Astrocyte (in vitro differentiated cells and primary cell): ENCODE measurements at regions not wholly inside any gene's neighbourhood (a gene's known extent, or its start where the extent isn't known, plus 50 kb on each side); places are given as distances from the start of the nearest gene placed in this dataset.

Experiments
- DNase-seq: peaks from one replicate; pipeline ENCODE4 v3.0.0-alpha.2; 2010; ENCODE audit warnings: low read depth
- FAIRE-seq: peaks from 2 replicates; lab custom pipeline; 2011; peaks lifted over from hg19 to GRCh38; lab: Jason Lieb, UNC
- H2AFZ ChIP-seq: 2 replicates; pipeline ENCODE4 v1.6.0; 2012; ENCODE audit warnings: low read depth, low read length, inconsistent platforms
- H3K27ac ChIP-seq: 2 replicates; pipeline ENCODE4 v1.5.1; 2011; ENCODE audit warnings: low read depth, low read length, inconsistent platforms
- H3K27me3 ChIP-seq: 2 replicates; pipeline ENCODE4 v1.6.0; 2011; ENCODE audit warnings: low read length, inconsistent platforms; ENCODE audit not compliant: insufficient read depth
- H3K36me3 ChIP-seq: 2 replicates; pipeline ENCODE4 v1.5.1; 2011; ENCODE audit warnings: low read length, inconsistent platforms; ENCODE audit not compliant: insufficient read depth
- H3K4me1 ChIP-seq: 2 replicates; pipeline ENCODE4 v1.5.1; 2011; ENCODE audit warnings: low read length, inconsistent platforms; ENCODE audit not compliant: insufficient read depth
- H3K4me2 ChIP-seq: 2 replicates; pipeline ENCODE4 v1.6.0; 2012; ENCODE audit warnings: low read length, inconsistent platforms
- H3K4me3 ChIP-seq: 2 replicates; pipeline ENCODE4 v1.5.1; 2011; ENCODE audit warnings: low read depth, mild to moderate bottlenecking, low read length, inconsistent platforms; ENCODE audit not compliant: insufficient read depth
- H3K79me2 ChIP-seq: 2 replicates; pipeline ENCODE4 v1.6.0; 2012; ENCODE audit warnings: mild to moderate bottlenecking, low read length, inconsistent platforms; ENCODE audit not compliant: insufficient read depth
- H3K9ac ChIP-seq: 2 replicates; pipeline ENCODE4 v1.6.0; 2012; ENCODE audit warnings: mild to moderate bottlenecking, low read length, inconsistent platforms
- H3K9me3 ChIP-seq: 2 replicates; pipeline ENCODE4 v1.5.1; 2012; ENCODE audit warnings: low read depth, mild to moderate bottlenecking, low read length, inconsistent platforms; ENCODE audit not compliant: insufficient read depth
- H4K20me1 ChIP-seq: 2 replicates; pipeline ENCODE4 v1.6.0; 2012; ENCODE audit warnings: low read length, inconsistent platforms; ENCODE audit not compliant: insufficient read depth
- H3K27ac Mint-ChIP-seq: one replicate; pipeline ENCODE4 v1.8.0; 2021; ENCODE audit warnings: mild to moderate bottlenecking, mixed read lengths; ENCODE audit not compliant: unreplicated experiment
- H3K27me3 Mint-ChIP-seq: one replicate; pipeline ENCODE4 v1.8.0; 2021; ENCODE audit warnings: low read depth, mixed read lengths; ENCODE audit not compliant: unreplicated experiment
- H3K36me3 Mint-ChIP-seq: one replicate; pipeline ENCODE4 v1.8.0; 2021; ENCODE audit warnings: low read depth, mixed read lengths; ENCODE audit not compliant: unreplicated experiment
- H3K4me1 Mint-ChIP-seq: one replicate; pipeline ENCODE4 v1.8.0; 2021; ENCODE audit warnings: low read depth, mixed read lengths; ENCODE audit not compliant: unreplicated experiment
- H3K4me3 Mint-ChIP-seq: one replicate; pipeline ENCODE4 v1.8.0; 2021; ENCODE audit warnings: mild to moderate bottlenecking, moderate library complexity, mixed read lengths; ENCODE audit not compliant: unreplicated experiment
- H3K9me3 Mint-ChIP-seq: one replicate; pipeline ENCODE4 v1.8.0; 2021; ENCODE audit warnings: mild to moderate bottlenecking, mixed read lengths; ENCODE audit not compliant: unreplicated experiment
- CTCF ChIP-seq: IDR thresholded peaks from 2 replicates; pipeline ENCODE4 v1.5.1; 2011; ENCODE audit warnings: low read depth, mild to moderate bottlenecking, inconsistent platforms, low read length, moderate library complexity; ENCODE audit not compliant: insufficient read depth
- EZH2 ChIP-seq: IDR thresholded peaks from 2 replicates; pipeline ENCODE4 v1.6.1; 2012; ENCODE audit warnings: mild to moderate bottlenecking, low read length, inconsistent platforms; ENCODE audit not compliant: insufficient read depth

- Histone ChIP-seq H3K4me2 (no peak overlapping the region), H3K4me1 (no peaks in the 10 kb centered on the region), H3K27me3 (no peaks in the 10 kb centered on the region), H2AFZ (no peak overlapping the region), H3K79me2 (no peaks in the 10 kb centered on the region), H3K4me3 (no peak overlapping the region), H3K9me3 (peaks cover 7% of the 10 kb centered on the region), H3K36me3 (no peaks in the 10 kb centered on the region), H3K27ac (no peak overlapping the region), H3K9ac (no peak overlapping the region), H4K20me1 (no peaks in the 10 kb centered on the region)
- Mint-ChIP-seq H3K4me3 (no peak overlapping the region), H3K27me3 (peaks cover 7% of the 10 kb centered on the region), H3K36me3 (no peaks in the 10 kb centered on the region), H3K4me1 (no peaks in the 10 kb centered on the region), H3K9me3 (peaks cover 8% of the 10 kb centered on the region), H3K27ac (no peak overlapping the region)
- TF ChIP-seq CTCF = no peak
- no peak for TF ChIP-seq EZH2
- FAIRE-seq (no peak), DNase-seq (no peak)
Observed at GRCh38 chr2:2922156-2922555, 455.5 kb downstream of the EIPR1 start.

GRCh38 chr2:2921011-2921720 lies 456.5 kb downstream of the EIPR1 start:
- no peak for FAIRE-seq
- no peak overlapping the region for H2AFZ ChIP-seq
- TF ChIP-seq CTCF = no peak
- no peak for TF ChIP-seq EZH2
- peaks cover 7% of the 10 kb centered on the region for H3K9me3 ChIP-seq
- no peak for DNase-seq
- no peak overlapping the region for H3K27ac ChIP-seq
- Mint-ChIP-seq H3K27ac (no peak overlapping the region), H3K4me1 (no peaks in the 10 kb centered on the region), H3K9me3 (peaks cover 8% of the 10 kb centered on the region), H3K36me3 (no peaks in the 10 kb centered on the region), H3K27me3 (peaks cover 7% of the 10 kb centered on the region), H3K4me3 (no peak overlapping the region)
- no peaks in the 10 kb centered on the region for H3K4me1 ChIP-seq
- no peaks in the 10 kb centered on the region for H3K79me2 ChIP-seq
- no peaks in the 10 kb centered on the region for H3K36me3 ChIP-seq
- no peak overlapping the region for H3K9ac ChIP-seq
- no peak overlapping the region for H3K4me2 ChIP-seq
- no peaks in the 10 kb centered on the region for H4K20me1 ChIP-seq
- no peak overlapping the region for H3K4me3 ChIP-seq
- no peaks in the 10 kb centered on the region for H3K27me3 ChIP-seq
